Endothelial cell of umbilical vein (primary cell): ENCODE measurements at regions not wholly inside any gene's neighbourhood (a gene's known extent, or its start where the extent isn't known, plus 50 kb on each side); places are given as distances from the start of the nearest gene placed in this dataset.

ENCODE experiments used
- BruUV-seq: library from RNA; stranded (reverse); fragments of 400-500 nt; replicated peaks from 2 replicates; lab custom pipeline; 2021; lab: Mats Ljungman, UMichigan
- CTCF ChIA-PET: fragments of 300-600, 350-600 bp; sonication (Branson Sonifier 250); formaldehyde crosslinking; loops from one replicate; lab custom pipeline; 2021; ENCODE audit warnings: antibody characterized with exemption, inconsistent platforms; lab: Charles Lee
- POLR2A ChIA-PET: fragments of 300-600, 350-600 bp; sonication (Branson Sonifier 250); formaldehyde crosslinking; loops from one replicate; lab custom pipeline; 2021; ENCODE audit warnings: antibody characterized with exemption, inconsistent platforms; lab: Charles Lee
- DNase-seq: peaks from one replicate; pipeline ENCODE4 v3.0.0-alpha.2; 2011; ENCODE audit warnings: low read depth, low spot score
- FAIRE-seq: peaks from 2 replicates; lab custom pipeline; 2011; peaks lifted over from hg19 to GRCh38; lab: Jason Lieb, UNC
- H2AFZ ChIP-seq: 2 replicates; pipeline ENCODE4 v1.6.0; 2012; ENCODE audit warnings: low read depth, low read length, control low read depth, inconsistent platforms
- H3K27ac ChIP-seq: 2 replicates; pipeline ENCODE4 v1.5.1; 2011; ENCODE audit warnings: low read depth, mild to moderate bottlenecking, control low read depth, low read length, moderate library complexity; ENCODE audit not compliant: insufficient read depth
- H3K27me3 ChIP-seq, 2 experiments: 2 replicates each; pipeline versions ENCODE4 v1.6.0 to v1.6.1; 2011; ENCODE audit warnings: low read length in 2 of 2, mixed read lengths in 1 of 2; ENCODE audit not compliant: control insufficient read depth in 2 of 2, insufficient read depth in 2 of 2
- H3K36me3 ChIP-seq, 2 experiments: 2 replicates in 1 of 2; 3 replicates in 1 of 2; pipeline ENCODE4 v1.5.1; 2011; ENCODE audit warnings: low read length in 2 of 2, mild to moderate bottlenecking in 1 of 2, moderate library complexity in 1 of 2; ENCODE audit not compliant: control insufficient read depth in 2 of 2, insufficient read depth in 2 of 2; ENCODE audit errors: extremely low read depth in 1 of 2
- H3K4me1 ChIP-seq: 3 replicates; pipeline ENCODE4 v1.5.1; 2011; ENCODE audit warnings: mild to moderate bottlenecking, low read length; ENCODE audit not compliant: control insufficient read depth, insufficient read depth; ENCODE audit errors: extremely low read depth
- H3K4me2 ChIP-seq: 2 replicates; pipeline ENCODE4 v1.6.1; 2011; ENCODE audit warnings: low read length, control low read depth, mixed read lengths; ENCODE audit not compliant: insufficient read depth
- H3K4me3 ChIP-seq, 3 experiments: fragments of 200-600 bp in 1 of 3; sonication (generic), shearing (Covaris generic) in 1 of 3; replicated peaks in 1 of 3; 2 replicates each; pipeline ENCODE4 v1.5.1; 2011 to 2016; ENCODE audit warnings: control low read depth in 3 of 3, low read length in 3 of 3, mild to moderate bottlenecking in 2 of 3, inconsistent platforms in 1 of 3, low read depth in 1 of 3, moderate library complexity in 1 of 3; ENCODE audit not compliant: insufficient read depth in 1 of 3
- H3K79me2 ChIP-seq: 2 replicates; pipeline ENCODE4 v1.6.0; 2012; ENCODE audit warnings: low read length, inconsistent platforms; ENCODE audit not compliant: control insufficient read depth, insufficient read depth
- H3K9ac ChIP-seq: replicated peaks from 2 replicates; pipeline ENCODE3; 2011; ENCODE audit warnings: low read length, control low read depth; ENCODE audit not compliant: insufficient read depth; ENCODE audit errors: extremely low read depth
- H3K9me1 ChIP-seq: replicated peaks from 3 replicates; pipeline ENCODE4 v1.6.0; 2011; ENCODE audit warnings: mild to moderate bottlenecking, low read length; ENCODE audit not compliant: control insufficient read depth, insufficient read depth; ENCODE audit errors: extremely low read depth
- H3K9me3 ChIP-seq: replicated peaks from 2 replicates; pipeline ENCODE4 v1.5.1; 2012; ENCODE audit warnings: low read length, inconsistent platforms; ENCODE audit not compliant: control insufficient read depth, insufficient read depth
- H4K20me1 ChIP-seq: replicated peaks from 2 replicates; pipeline ENCODE3; 2011; ENCODE audit warnings: mild to moderate bottlenecking, low read length; ENCODE audit not compliant: control insufficient read depth, insufficient read depth; ENCODE audit errors: extremely low read depth
- EZH2 ChIP-seq: IDR thresholded peaks from 2 replicates; pipeline ENCODE4 v1.6.1; 2012; ENCODE audit warnings: borderline replicate concordance, low read depth, mild to moderate bottlenecking, moderate library complexity, low read length, inconsistent platforms; ENCODE audit not compliant: severe bottlenecking
- FOS ChIP-seq: IDR thresholded peaks from 2 replicates; pipeline ENCODE4 v1.6.1; 2011; ENCODE audit warnings: mild to moderate bottlenecking, low read length, moderate library complexity, borderline replicate concordance; ENCODE audit not compliant: insufficient read depth
- GATA2 ChIP-seq: IDR thresholded peaks from 2 replicates; pipeline ENCODE4 v1.7.0; 2011; ENCODE audit warnings: low read depth, mild to moderate bottlenecking, moderate library complexity, mixed read lengths, low read length; ENCODE audit not compliant: insufficient read length, insufficient read depth
- JUN ChIP-seq: IDR thresholded peaks from 2 replicates; pipeline ENCODE4 v1.6.1; 2011; ENCODE audit warnings: borderline replicate concordance, low read depth; ENCODE audit not compliant: insufficient read length, insufficient read depth
- MAX ChIP-seq: IDR thresholded peaks from 2 replicates; pipeline ENCODE4 v1.6.1; 2011; ENCODE audit not compliant: insufficient read depth, insufficient read length
- MYC ChIP-seq: IDR thresholded peaks from one replicate; pipeline ENCODE4 v1.6.1; 2011; ENCODE audit warnings: mild to moderate bottlenecking, low read depth, low read length
- POLR2A ChIP-seq: IDR thresholded peaks from 2 replicates; pipeline ENCODE4 v1.6.1; 2012; ENCODE audit warnings: low read depth, mild to moderate bottlenecking, control low read depth, low read length
- POLR2AphosphoS5 ChIP-seq: IDR thresholded peaks from 2 replicates; pipeline ENCODE4 v1.6.1; 2012; ENCODE audit warnings: low read depth, mild to moderate bottlenecking, control low read depth, low read length, moderate library complexity; ENCODE audit not compliant: insufficient read depth
- dilution Hi-C: fragments of 300-500 bp; cut with MboI; formaldehyde crosslinking; loops from one replicate; pipeline ENCODE4 v1.15.0; 2019; ENCODE audit warnings: low sequenced_read_pairs; ENCODE audit not compliant: extremely low pct_ligation_motif_present
- intact Hi-C: fragments of 100-400 bp; cut with micrococcal nuclease; formaldehyde crosslinking; loops from one replicate; pipeline ENCODE4 v1.10.0; 2022
- TF ChIP-seq, protein P1 (sequence below), 2 donors: IDR thresholded peaks; 1 replicate in 1 of 2; 2 replicates in 1 of 2; pipeline ENCODE4 v1.5.1; 2011; ENCODE audit warnings: low read length in 2 of 2, mild to moderate bottlenecking in 2 of 2, moderate library complexity in 2 of 2, control low read depth in 1 of 2, inconsistent platforms in 1 of 2, low read depth in 1 of 2; ENCODE audit not compliant: insufficient read depth in 1 of 2; ENCODE audit errors: extremely low read depth in 1 of 2

DNA sequence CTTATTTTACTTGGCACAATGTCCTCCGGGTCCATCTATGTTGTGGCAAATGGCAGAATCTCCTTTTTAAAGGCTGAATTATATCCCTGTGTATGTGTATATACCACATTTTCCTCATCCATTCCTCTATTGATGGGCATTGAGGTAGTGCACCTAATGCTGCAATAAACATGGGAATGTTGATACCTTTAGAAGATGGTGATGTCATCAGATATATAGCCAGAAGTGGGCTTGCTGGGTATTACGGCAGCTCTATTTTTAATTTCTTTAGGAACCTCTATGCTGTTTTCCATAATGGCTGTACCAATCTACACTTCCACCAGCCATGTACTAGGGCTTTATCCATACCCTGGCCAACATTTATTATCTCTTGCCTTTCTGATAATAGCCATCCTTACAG lies 315.7 kb downstream of the FOXA2 start:
- FAIRE-seq, result no peak
- Histone ChIP-seq H3K4me2 (no peak overlapping the region), H3K9me1 (no peaks in the 10 kb centered on the region), H3K9me3 (no peaks in the 10 kb centered on the region), H2AFZ (no peak overlapping the region), H3K27ac (no peak overlapping the region), H3K79me2 (no peaks in the 10 kb centered on the region), H3K27me3 (no peaks in the 10 kb centered on the region), H3K9ac (no peak overlapping the region), H3K4me1 (no peaks in the 10 kb centered on the region), H3K36me3 (no peaks in the 10 kb centered on the region), H4K20me1 (no peaks in the 10 kb centered on the region), H3K4me3 (no peak overlapping the region)
- intact Hi-C loops (no loop called here), dilution Hi-C loops (no loop called here)
- no TSS peak for BruUV-seq
- ChIA-PET CTCF (no interaction called here), POLR2A (no interaction called here)
- DNase-seq, result no peak
- TF ChIP-seq MAX (no peak), MYC (no peak), EZH2 (no peak), JUN (no peak), FOS (no peak), GATA2 (no peak), POLR2A (no peak), POLR2AphosphoS5 (no peak)
- TF ChIP-seq, protein P1, sequence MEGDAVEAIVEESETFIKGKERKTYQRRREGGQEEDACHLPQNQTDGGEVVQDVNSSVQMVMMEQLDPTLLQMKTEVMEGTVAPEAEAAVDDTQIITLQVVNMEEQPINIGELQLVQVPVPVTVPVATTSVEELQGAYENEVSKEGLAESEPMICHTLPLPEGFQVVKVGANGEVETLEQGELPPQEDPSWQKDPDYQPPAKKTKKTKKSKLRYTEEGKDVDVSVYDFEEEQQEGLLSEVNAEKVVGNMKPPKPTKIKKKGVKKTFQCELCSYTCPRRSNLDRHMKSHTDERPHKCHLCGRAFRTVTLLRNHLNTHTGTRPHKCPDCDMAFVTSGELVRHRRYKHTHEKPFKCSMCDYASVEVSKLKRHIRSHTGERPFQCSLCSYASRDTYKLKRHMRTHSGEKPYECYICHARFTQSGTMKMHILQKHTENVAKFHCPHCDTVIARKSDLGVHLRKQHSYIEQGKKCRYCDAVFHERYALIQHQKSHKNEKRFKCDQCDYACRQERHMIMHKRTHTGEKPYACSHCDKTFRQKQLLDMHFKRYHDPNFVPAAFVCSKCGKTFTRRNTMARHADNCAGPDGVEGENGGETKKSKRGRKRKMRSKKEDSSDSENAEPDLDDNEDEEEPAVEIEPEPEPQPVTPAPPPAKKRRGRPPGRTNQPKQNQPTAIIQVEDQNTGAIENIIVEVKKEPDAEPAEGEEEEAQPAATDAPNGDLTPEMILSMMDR (IDR thresholded peaks at IDR 0.05; ENCODE audit: extremely low read depth in 1 of 2, insufficient read depth in 1 of 2, low read depth in 1 of 2, low read length in 2 of 2), result no peak
